ENCODE measurements at regions not wholly inside any gene's neighbourhood (a gene's known extent, or its start where the extent isn't known, plus 50 kb on each side); places are given as distances from the start of the nearest gene placed in this dataset.
A peak's percentile ranks its signal among the peaks of the same experiment; 100 is the strongest.

DNA sequence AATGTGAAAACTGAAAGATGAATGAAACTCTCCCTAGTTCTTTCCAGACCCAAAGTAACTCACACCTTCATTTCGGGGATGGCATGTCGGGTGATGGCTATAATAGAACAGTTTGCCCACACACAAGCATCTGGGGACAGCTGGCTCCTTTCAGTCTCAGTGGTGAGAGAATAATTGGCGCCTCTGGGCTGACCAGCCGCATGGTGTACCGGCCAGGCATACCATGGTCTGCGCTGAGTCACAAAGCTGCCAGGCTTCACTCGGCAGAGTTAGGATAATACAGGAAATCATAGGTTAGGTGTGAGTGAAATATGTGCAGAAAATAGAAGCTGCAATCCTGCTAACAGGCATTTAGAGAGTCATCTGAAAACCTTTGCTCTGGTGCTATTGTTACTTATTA is 80.4 kb upstream of the IGF1R start:
- TF ChIP-seq ESRRG (CRISPR knock-in tag; IDR thresholded peaks at IDR 0.05): no peak
- no peak for TF ChIP-seq POU6F1 (CRISPR knock-in tag; IDR thresholded peaks at IDR 0.05; ENCODE audit: borderline replicate concordance, low read depth)
- TF ChIP-seq, protein P1, sequence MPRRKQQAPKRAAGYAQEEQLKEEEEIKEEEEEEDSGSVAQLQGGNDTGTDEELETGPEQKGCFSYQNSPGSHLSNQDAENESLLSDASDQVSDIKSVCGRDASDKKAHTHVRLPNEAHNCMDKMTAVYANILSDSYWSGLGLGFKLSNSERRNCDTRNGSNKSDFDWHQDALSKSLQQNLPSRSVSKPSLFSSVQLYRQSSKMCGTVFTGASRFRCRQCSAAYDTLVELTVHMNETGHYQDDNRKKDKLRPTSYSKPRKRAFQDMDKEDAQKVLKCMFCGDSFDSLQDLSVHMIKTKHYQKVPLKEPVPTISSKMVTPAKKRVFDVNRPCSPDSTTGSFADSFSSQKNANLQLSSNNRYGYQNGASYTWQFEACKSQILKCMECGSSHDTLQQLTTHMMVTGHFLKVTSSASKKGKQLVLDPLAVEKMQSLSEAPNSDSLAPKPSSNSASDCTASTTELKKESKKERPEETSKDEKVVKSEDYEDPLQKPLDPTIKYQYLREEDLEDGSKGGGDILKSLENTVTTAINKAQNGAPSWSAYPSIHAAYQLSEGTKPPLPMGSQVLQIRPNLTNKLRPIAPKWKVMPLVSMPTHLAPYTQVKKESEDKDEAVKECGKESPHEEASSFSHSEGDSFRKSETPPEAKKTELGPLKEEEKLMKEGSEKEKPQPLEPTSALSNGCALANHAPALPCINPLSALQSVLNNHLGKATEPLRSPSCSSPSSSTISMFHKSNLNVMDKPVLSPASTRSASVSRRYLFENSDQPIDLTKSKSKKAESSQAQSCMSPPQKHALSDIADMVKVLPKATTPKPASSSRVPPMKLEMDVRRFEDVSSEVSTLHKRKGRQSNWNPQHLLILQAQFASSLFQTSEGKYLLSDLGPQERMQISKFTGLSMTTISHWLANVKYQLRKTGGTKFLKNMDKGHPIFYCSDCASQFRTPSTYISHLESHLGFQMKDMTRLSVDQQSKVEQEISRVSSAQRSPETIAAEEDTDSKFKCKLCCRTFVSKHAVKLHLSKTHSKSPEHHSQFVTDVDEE (CRISPR knock-in tag; IDR thresholded peaks at IDR 0.05): no peak
- no peak for TF ChIP-seq ZNF8 (CRISPR knock-in tag; IDR thresholded peaks at IDR 0.05)
- TF ChIP-seq CSRNP3 (CRISPR knock-in tag; IDR thresholded peaks at IDR 0.05): no peak
- no peak for TF ChIP-seq SNAI2 (CRISPR knock-in tag; IDR thresholded peaks at IDR 0.05)
- no peak for TF ChIP-seq CSDC2 (CRISPR knock-in tag; IDR thresholded peaks at IDR 0.05)
- TF ChIP-seq TCF4 (CRISPR knock-in tag; IDR thresholded peaks at IDR 0.05; ENCODE audit: borderline replicate concordance): no peak
- no peak for TF ChIP-seq CREB5 (CRISPR knock-in tag; IDR thresholded peaks at IDR 0.05; ENCODE audit: low read depth)
- TF ChIP-seq ZC3H10 (CRISPR knock-in tag; IDR thresholded peaks at IDR 0.05): no peak
- TF ChIP-seq RARB (CRISPR knock-in tag; IDR thresholded peaks at IDR 0.05): no peak
- TF ChIP-seq OSR1 (CRISPR knock-in tag; IDR thresholded peaks at IDR 0.05): no peak
- TF ChIP-seq GLIS3 (CRISPR knock-in tag; IDR thresholded peaks at IDR 0.05): no peak
- no peak for TF ChIP-seq ZNF70 (CRISPR knock-in tag; IDR thresholded peaks at IDR 0.05)
- no peak for TF ChIP-seq PPARA (CRISPR knock-in tag; IDR thresholded peaks at IDR 0.05; ENCODE audit: borderline replicate concordance)
- no peak for TF ChIP-seq TOX (CRISPR knock-in tag; IDR thresholded peaks at IDR 0.05; ENCODE audit: borderline replicate concordance)
- TF ChIP-seq BACH2 (CRISPR knock-in tag; IDR thresholded peaks at IDR 0.05; ENCODE audit: borderline replicate concordance): no peak
- no peak for TF ChIP-seq PATZ1 (CRISPR knock-in tag; IDR thresholded peaks at IDR 0.05; ENCODE audit: borderline replicate concordance)
- ATAC-seq: peak; percentile 32; the same call in 2 of the 3 replicates

DNA sequence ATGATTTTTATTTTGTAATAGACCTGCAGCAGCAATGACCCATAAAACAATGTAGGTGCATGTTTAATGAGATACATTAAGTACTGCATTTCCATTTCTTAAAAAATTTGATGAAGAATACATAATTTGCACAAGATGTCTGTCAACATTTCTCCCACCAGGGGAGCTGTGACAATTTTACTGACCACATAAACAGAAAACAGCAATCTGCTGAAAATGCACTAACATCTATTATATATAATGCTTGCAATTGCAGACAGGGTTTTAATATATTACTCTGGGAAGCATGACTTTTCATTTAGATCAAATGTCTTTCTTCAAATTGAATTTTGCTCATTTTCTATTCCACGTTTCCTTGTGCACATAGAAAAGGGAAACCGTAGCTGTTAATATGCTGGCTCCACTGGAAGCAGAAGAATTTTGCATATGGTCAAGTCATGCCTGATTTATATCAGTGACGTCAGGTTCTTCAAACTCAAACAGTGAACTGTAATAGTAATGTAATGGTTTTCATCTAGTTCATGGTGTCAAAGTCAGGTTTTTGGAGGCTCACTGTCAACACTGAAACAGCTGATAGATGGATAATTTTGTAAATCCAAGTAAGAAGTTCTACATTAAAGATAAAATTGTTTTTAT is 79.8 kb upstream of the IGF1R start:
- peak; percentile 44; the same call in 1 of the 3 replicates for ATAC-seq
- no peak for TF ChIP-seq BACH2 (CRISPR knock-in tag; IDR thresholded peaks at IDR 0.05; ENCODE audit: borderline replicate concordance)
- TF ChIP-seq, protein P1 (CRISPR knock-in tag; IDR thresholded peaks at IDR 0.05): no peak
- TF ChIP-seq SNAI2 (CRISPR knock-in tag; IDR thresholded peaks at IDR 0.05): no peak
- TF ChIP-seq POU6F1 (CRISPR knock-in tag; IDR thresholded peaks at IDR 0.05; ENCODE audit: borderline replicate concordance, low read depth): no peak
- TF ChIP-seq ZNF70 (CRISPR knock-in tag; IDR thresholded peaks at IDR 0.05): no peak
- no peak for TF ChIP-seq ZNF565 (CRISPR knock-in tag; conservative IDR thresholded peaks at IDR 0.05; ENCODE audit: low read depth)
- no peak for TF ChIP-seq TCF4 (CRISPR knock-in tag; IDR thresholded peaks at IDR 0.05; ENCODE audit: borderline replicate concordance)
- no peak for TF ChIP-seq GLIS3 (CRISPR knock-in tag; IDR thresholded peaks at IDR 0.05)
- TF ChIP-seq ZNF8 (CRISPR knock-in tag; IDR thresholded peaks at IDR 0.05): no peak
- TF ChIP-seq CSDC2 (CRISPR knock-in tag; IDR thresholded peaks at IDR 0.05): no peak
- no peak for TF ChIP-seq ZFP3 (CRISPR knock-in tag; IDR thresholded peaks at IDR 0.05)
- no peak for TF ChIP-seq PPARA (CRISPR knock-in tag; IDR thresholded peaks at IDR 0.05; ENCODE audit: borderline replicate concordance)
- TF ChIP-seq ZFP30 (CRISPR knock-in tag; IDR thresholded peaks at IDR 0.05): no peak
- no peak for TF ChIP-seq ARNTL (CRISPR knock-in tag; IDR thresholded peaks at IDR 0.05; ENCODE audit: borderline replicate concordance, low read depth)
- TF ChIP-seq ZC3H10 (CRISPR knock-in tag; IDR thresholded peaks at IDR 0.05): no peak
